Motor neuron (in vitro differentiated cells): ENCODE measurements at regions not wholly inside any gene's neighbourhood (a gene's known extent, or its start where the extent isn't known, plus 50 kb on each side); places are given as distances from the start of the nearest gene placed in this dataset.

Source experiments
- ATAC-seq, 8 experiments: fragments of 200-7000 bp; cut with Tn5 transposase; replicated peaks in 6 of 8; 2 replicates each; pipeline ENCODE4 v1.8.0; 2021; ENCODE audit warnings: mild to moderate bottlenecking in 8 of 8, moderate library complexity in 8 of 8
- H3K27ac ChIP-seq, 2 donors: fragments of 250-450 bp; sonication (Bioruptor Pico); 2 replicates each; pipeline ENCODE4 v1.9.0; 2021; ENCODE audit warnings: antibody characterized with exemption in 2 of 2, mild to moderate bottlenecking in 2 of 2, moderate library complexity in 1 of 2
- H3K4me1 ChIP-seq, 2 donors: fragments of 250-450 bp; sonication (Bioruptor Pico); replicated peaks in 1 of 2; 2 replicates each; pipeline ENCODE4 v1.6.1; 2021; ENCODE audit warnings: antibody characterized with exemption in 2 of 2, mild to moderate bottlenecking in 2 of 2, moderate library complexity in 1 of 2
- H3K4me3 ChIP-seq, 5 donors: fragments of 250-450 bp; sonication (Bioruptor Pico); 2 replicates each; pipeline ENCODE4 v1.9.0; 2021; ENCODE audit warnings: antibody characterized with exemption in 5 of 5, mild to moderate bottlenecking in 5 of 5, moderate library complexity in 4 of 5
- WGBS, 10 experiments: fragments of 450-650 bp; shearing (Covaris generic); methylation state at CpG; one replicate each; pipeline ENCODE4 v1.0.0; 2022; 5-methylcytosine and 5-hydroxymethylcytosine counted together
- in situ Hi-C, 9 experiments: fragments of 400-800 bp; cut with MboI; loops; one replicate each; pipeline ENCODE4 v1.15.0; 2021; ENCODE audit warnings: low sequenced_read_pairs in 9 of 9, low pct_unique_long_range_greater_than_20kb in 2 of 9; ENCODE audit not compliant: unreplicated experiment in 9 of 9

GRCh38 chr15:77538027-77538451 is 94.7 kb downstream of the LINGO1 start:
- H3K4me3 ChIP-seq: no peak overlapping the region
- WGBS, 10 experiments: 0 to 57% (median 39%) methylated on average over 1 to 5 of the region's 7 CpGs; no CpG with 5 or more reads in 2 of the 10 experiments
- peak in 5 of 8 experiments; percentile 8 to 42 (median 11) for ATAC-seq
- in situ Hi-C loops: loop anchor here in 5 of 9 experiments (25.0 kb wide), 1 partner anchor 426 kb away; no protein-coding TSS in a partner anchor
- H3K4me1 ChIP-seq: peaks cover 66 to 68% of the 10 kb centered on the region in 2 donors
- no peak overlapping the region for H3K27ac ChIP-seq

GRCh38 chr15:77537006-77537405 is 95.7 kb downstream of the LINGO1 start:
- no peak for ATAC-seq
- H3K27ac ChIP-seq: peak overlapping the region in 1 of 2 donors; percentile 69
- in situ Hi-C loops: loop anchor here in 5 of 9 experiments (25.0 kb wide), 1 partner anchor 425 kb away; no protein-coding TSS in a partner anchor
- WGBS, 10 experiments: 100% methylated on average over 1 of the region's 1 CpG; no CpG with 5 or more reads in 7 of the 10 experiments
- peaks cover 62 to 67% of the 10 kb centered on the region in 2 donors for H3K4me1 ChIP-seq
- no peak overlapping the region for H3K4me3 ChIP-seq

GRCh38 chr15:77535845-77536244 is 96.9 kb downstream of the LINGO1 start:
- in situ Hi-C loops: loop anchor here in 5 of 9 experiments (25.0 kb wide), 1 partner anchor 424 kb away; no protein-coding TSS in a partner anchor
- peaks cover 50 to 55% of the 10 kb centered on the region in 2 donors for H3K4me1 ChIP-seq
- no peak overlapping the region for H3K4me3 ChIP-seq
- WGBS, 10 experiments: 80 to 100% (median 88%) methylated on average over 1 to 6 of the region's 7 CpGs; no CpG with 5 or more reads in 3 of the 10 experiments
- no peak overlapping the region for H3K27ac ChIP-seq
- no peak for ATAC-seq
